PC-3 (cell line): ENCODE measurements at regions not wholly inside any gene's neighbourhood (a gene's known extent, or its start where the extent isn't known, plus 50 kb on each side); places are given as distances from the start of the nearest gene placed in this dataset.

Experiments
- ATAC-seq: fragments of 200-7000 bp; cut with Tn5 transposase; 2 replicates; pipeline ENCODE4 v1.9.1; 2020; ENCODE audit warnings: mild to moderate bottlenecking, moderate library complexity
- BruUV-seq: library from RNA; stranded (reverse); fragments of 400-500 nt; replicated peaks from 2 replicates; lab custom pipeline; 2021; lab: Mats Ljungman, UMichigan
- CTCF ChIA-PET: fragments of 300-600 bp; sonication (Branson Sonifier 250); formaldehyde crosslinking; loops from one replicate; lab custom pipeline; 2022; ENCODE audit warnings: antibody characterized with exemption; lab: Charles Lee
- POLR2A ChIA-PET: fragments of 300-600 bp; sonication (Branson Sonifier 250); formaldehyde crosslinking; loops from one replicate; lab custom pipeline; 2022; ENCODE audit warnings: antibody characterized with exemption; ENCODE audit not compliant: unreplicated experiment; lab: Charles Lee
- DNase-seq: peaks from one replicate; pipeline ENCODE4 v3.0.0-alpha.2; 2015
- H2AFZ ChIP-seq: fragments of 300-600 bp; sonication (generic); 2 replicates; pipeline ENCODE4 v1.6.0; 2016; ENCODE audit warnings: antibody characterized with exemption, low read length
- H3F3A ChIP-seq: fragments of 300-600 bp; sonication (generic); one replicate; pipeline ENCODE4 v1.6.0; 2017; ENCODE audit warnings: antibody characterized with exemption, low read length, control low read depth, mild to moderate bottlenecking; ENCODE audit not compliant: unreplicated experiment
- H3K27ac ChIP-seq: fragments of 300-600 bp; sonication (generic); 2 replicates; pipeline ENCODE4 v1.5.1; 2016; ENCODE audit warnings: mild to moderate bottlenecking, low read length
- H3K27me3 ChIP-seq: fragments of 300-600 bp; sonication (generic); 2 replicates; pipeline ENCODE4 v1.6.1; 2016; ENCODE audit warnings: low read length, mixed read lengths
- H3K36me3 ChIP-seq: fragments of 300-600 bp; sonication (generic); 2 replicates; pipeline ENCODE4 v1.6.1; 2016; ENCODE audit warnings: low read depth, mixed run types, low read length, mixed read lengths
- H3K4me1 ChIP-seq: fragments of 300-600 bp; sonication (generic); 2 replicates; pipeline ENCODE4 v1.5.1; 2016; ENCODE audit warnings: low read length; ENCODE audit not compliant: insufficient read depth
- H3K4me2 ChIP-seq: fragments of 300-600 bp; sonication (generic); 2 replicates; pipeline ENCODE4 v1.6.0; 2016; ENCODE audit warnings: low read length
- H3K4me3 ChIP-seq: fragments of 300-600 bp; sonication (generic); 2 replicates; pipeline ENCODE4 v1.5.1; 2016; ENCODE audit warnings: mild to moderate bottlenecking, low read length, mixed read lengths
- H3K79me2 ChIP-seq: fragments of 300-600 bp; sonication (generic); 2 replicates; pipeline ENCODE4 v1.6.1; 2017; ENCODE audit warnings: low read length, mixed read lengths
- H3K9ac ChIP-seq: fragments of 300-600 bp; sonication (generic); 2 replicates; pipeline ENCODE4 v1.6.0; 2016; ENCODE audit warnings: mild to moderate bottlenecking, low read length
- H3K9me2 ChIP-seq: fragments of 300-600 bp; sonication (generic); replicated peaks from 2 replicates; pipeline ENCODE4 v1.6.1; 2016; ENCODE audit warnings: mixed run types, low read length, mixed read lengths
- H3K9me3 ChIP-seq: fragments of 300-600 bp; sonication (generic); 2 replicates; pipeline ENCODE4 v1.6.1; 2016; ENCODE audit warnings: low read length, mixed read lengths
- H4K20me1 ChIP-seq: fragments of 300-600 bp; sonication (generic); 2 replicates; pipeline ENCODE4 v1.6.1; 2016; ENCODE audit warnings: low read length, mixed read lengths
- CTCF ChIP-seq: fragments of 300-600 bp; sonication (generic); conservative IDR thresholded peaks from 2 replicates; pipeline ENCODE4 v1.5.1; 2017; ENCODE audit warnings: antibody characterized with exemption, low read depth, mild to moderate bottlenecking, low read length
- EZH2 ChIP-seq: fragments of 300-600 bp; sonication (generic); IDR thresholded peaks from one replicate; pipeline ENCODE4 v1.6.1; 2017; ENCODE audit warnings: antibody characterized with exemption, mild to moderate bottlenecking, low read length; ENCODE audit not compliant: unreplicated experiment
- EZH2phosphoT487 ChIP-seq: fragments of 300-600 bp; sonication (generic); IDR thresholded peaks from 2 replicates; pipeline ENCODE4 v1.6.1; 2018; ENCODE audit warnings: mild to moderate bottlenecking, antibody characterized with exemption, low read length, borderline replicate concordance
- intact Hi-C: fragments of 100-400 bp; cut with micrococcal nuclease; formaldehyde crosslinking; loops from 2 replicates; pipeline ENCODE4 v1.9.0; 2023

- POLR2A ChIA-PET: interaction anchor here (0.6 kb wide), 1 partner anchor 61 kb away, joined by 4 read pairs; no protein-coding TSS in a partner anchor
- no TSS peak for BruUV-seq
- Histone ChIP-seq H3F3A (no peaks in the 10 kb centered on the region), H3K36me3 (no peaks in the 10 kb centered on the region), H3K9me3 (no peaks in the 10 kb centered on the region), H3K4me3 (no peak overlapping the region), H3K4me2 (peak overlapping the region; percentile 19), H3K4me1 (peaks cover 49% of the 10 kb centered on the region), H3K27ac (no peak overlapping the region; the same call in 1 of the 2 replicates), H3K9me2 (no peaks in the 10 kb centered on the region), H3K27me3 (no peaks in the 10 kb centered on the region), H2AFZ (no peak overlapping the region), H3K79me2 (no peaks in the 10 kb centered on the region), H3K9ac (no peak overlapping the region), H4K20me1 (no peaks in the 10 kb centered on the region)
- no peak for ATAC-seq
- intact Hi-C loops: loop anchor here (5.0 to 10.0 kb wide), 2 partner anchors 116 to 242 kb away; no protein-coding TSS in a partner anchor
- CTCF ChIA-PET: no interaction called here
- DNase-seq: peak; percentile 55
- TF ChIP-seq CTCF (no peak), EZH2 (no peak), EZH2phosphoT487 (no peak)
These were observed 231.7 kb downstream of the SIM1 start for GRCh38 chr6:100232781-100233573.

GRCh38 chr6:100230953-100231316 lies 233.8 kb downstream of the SIM1 start:
- intact Hi-C loops: loop anchor here (5.0 to 10.0 kb wide), 2 partner anchors 114 to 244 kb away; no protein-coding TSS in a partner anchor
- ChIA-PET CTCF (no interaction called here), POLR2A (interaction anchor here (0.7 kb wide), 1 partner anchor 249 kb away, joined by 4 read pairs; no protein-coding TSS in a partner anchor)
- no peaks in the 10 kb centered on the region for H3K79me2 ChIP-seq
- no peaks in the 10 kb centered on the region for H3K36me3 ChIP-seq
- H3F3A ChIP-seq: no peaks in the 10 kb centered on the region
- H3K9ac ChIP-seq: no peak overlapping the region
- H3K9me2 ChIP-seq: no peaks in the 10 kb centered on the region
- H3K4me2 ChIP-seq: no peak overlapping the region
- H3K4me1 ChIP-seq: peaks cover 49% of the 10 kb centered on the region
- no peaks in the 10 kb centered on the region for H3K9me3 ChIP-seq
- H3K4me3 ChIP-seq: no peak overlapping the region
- no peak overlapping the region for H2AFZ ChIP-seq
- no peaks in the 10 kb centered on the region for H3K27me3 ChIP-seq
- H4K20me1 ChIP-seq: no peaks in the 10 kb centered on the region
- no peak overlapping the region for H3K27ac ChIP-seq
- TF ChIP-seq CTCF: no peak
- BruUV-seq: no TSS peak
- DNase-seq (peak; percentile 61), ATAC-seq (no peak)
